ENCODE measurements at regions not wholly inside any gene's neighbourhood (a gene's known extent, or its start where the extent isn't known, plus 50 kb on each side); places are given as distances from the start of the nearest gene placed in this dataset.
"Not testable (repeated sequence)": the region's sequence is repeated elsewhere in the genome, so short reads cannot be mapped to it uniquely, and the experiment has no call there.

DNA sequence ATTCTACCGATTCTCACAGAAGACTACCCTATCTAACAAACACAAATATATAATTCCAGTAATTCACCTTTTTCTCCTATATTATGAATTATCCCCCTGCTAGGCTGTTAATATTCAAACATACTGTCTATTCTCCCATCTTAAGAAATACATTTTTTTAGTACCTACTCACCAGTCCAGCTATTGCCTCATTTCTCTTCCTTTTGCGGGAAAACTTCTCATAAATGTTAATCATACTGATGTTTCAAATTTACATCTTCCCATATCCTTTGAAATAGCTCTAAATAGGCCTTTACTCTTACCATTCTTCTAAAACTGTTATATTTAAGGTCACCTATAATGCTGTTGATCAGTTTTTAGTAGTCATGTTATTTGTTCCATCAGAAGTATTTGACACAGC lies 759.1 kb upstream of the SLIT2 start:
- DNase-seq (ENCODE audit: extremely low read depth, low read depth): no peak
- TF ChIP-seq, protein P1, sequence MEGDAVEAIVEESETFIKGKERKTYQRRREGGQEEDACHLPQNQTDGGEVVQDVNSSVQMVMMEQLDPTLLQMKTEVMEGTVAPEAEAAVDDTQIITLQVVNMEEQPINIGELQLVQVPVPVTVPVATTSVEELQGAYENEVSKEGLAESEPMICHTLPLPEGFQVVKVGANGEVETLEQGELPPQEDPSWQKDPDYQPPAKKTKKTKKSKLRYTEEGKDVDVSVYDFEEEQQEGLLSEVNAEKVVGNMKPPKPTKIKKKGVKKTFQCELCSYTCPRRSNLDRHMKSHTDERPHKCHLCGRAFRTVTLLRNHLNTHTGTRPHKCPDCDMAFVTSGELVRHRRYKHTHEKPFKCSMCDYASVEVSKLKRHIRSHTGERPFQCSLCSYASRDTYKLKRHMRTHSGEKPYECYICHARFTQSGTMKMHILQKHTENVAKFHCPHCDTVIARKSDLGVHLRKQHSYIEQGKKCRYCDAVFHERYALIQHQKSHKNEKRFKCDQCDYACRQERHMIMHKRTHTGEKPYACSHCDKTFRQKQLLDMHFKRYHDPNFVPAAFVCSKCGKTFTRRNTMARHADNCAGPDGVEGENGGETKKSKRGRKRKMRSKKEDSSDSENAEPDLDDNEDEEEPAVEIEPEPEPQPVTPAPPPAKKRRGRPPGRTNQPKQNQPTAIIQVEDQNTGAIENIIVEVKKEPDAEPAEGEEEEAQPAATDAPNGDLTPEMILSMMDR (IDR thresholded peaks at IDR 0.05; ENCODE audit: low read depth, low read length): no peak

DNA sequence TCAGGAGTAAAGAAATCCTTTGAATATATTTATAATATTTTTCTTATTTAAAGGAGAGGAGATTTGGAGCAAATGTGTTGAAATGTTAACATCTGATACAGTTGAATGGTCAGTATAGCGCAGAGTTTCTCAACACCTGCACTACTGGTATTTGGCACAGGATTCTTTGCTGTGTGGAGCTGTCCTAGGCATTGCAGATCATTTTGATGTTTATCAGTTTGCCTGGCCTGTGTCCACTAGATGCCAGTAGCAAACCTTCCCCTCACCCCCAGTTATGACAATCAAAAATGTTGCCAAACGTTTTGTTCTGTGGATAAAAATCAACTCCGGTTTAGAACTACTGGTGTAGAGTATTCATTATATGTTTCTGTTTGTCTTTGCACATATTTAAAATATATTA lies 765.3 kb upstream of the SLIT2 start:
- no peak for DNase-seq (ENCODE audit: extremely low read depth, low read depth)
- TF ChIP-seq, protein P1 (IDR thresholded peaks at IDR 0.05; ENCODE audit: low read depth, low read length): no peak

DNA sequence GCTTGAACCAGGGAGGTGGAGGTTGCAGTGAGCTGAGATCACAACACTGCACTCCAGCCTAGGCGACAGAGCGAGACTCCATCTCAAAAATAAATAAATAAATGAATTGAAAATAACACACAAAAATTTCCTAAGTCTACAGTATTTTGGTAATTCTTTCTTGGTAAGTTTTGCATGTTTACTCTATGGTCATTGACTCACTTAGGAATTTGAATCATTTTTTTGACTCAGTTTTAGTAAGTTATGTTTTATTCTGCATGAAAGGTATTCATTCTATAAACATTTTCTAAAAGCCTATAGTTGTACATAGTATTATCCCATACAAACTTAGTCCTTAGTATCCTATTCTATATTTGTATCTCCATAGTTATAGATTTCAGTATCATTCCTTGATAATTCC lies 772.9 kb upstream of the SLIT2 start:
- TF ChIP-seq, protein P1 (IDR thresholded peaks at IDR 0.05; ENCODE audit: low read depth, low read length): no peak
- no peak for DNase-seq (ENCODE audit: extremely low read depth, low read depth)

DNA sequence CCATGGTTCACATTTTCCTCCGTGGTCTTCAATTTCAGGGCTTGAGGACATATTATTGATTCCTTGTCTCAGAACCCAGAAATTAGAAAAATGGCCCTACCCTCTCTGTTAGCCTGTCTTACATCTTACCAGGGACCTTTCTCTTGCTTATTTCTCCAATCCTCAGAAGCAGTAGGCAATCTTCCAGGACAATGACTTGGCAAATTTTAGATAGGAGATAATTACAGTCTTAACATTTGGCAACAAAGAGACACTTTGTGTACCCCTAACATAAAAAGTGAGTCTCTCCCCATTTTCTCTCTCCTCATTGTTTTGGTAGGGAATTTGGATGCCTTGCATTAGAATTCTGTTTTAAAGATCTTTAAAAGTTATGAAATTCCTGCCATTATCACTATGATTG lies 778.1 kb upstream of the SLIT2 start:
- TF ChIP-seq, protein P1 (IDR thresholded peaks at IDR 0.05; ENCODE audit: low read depth, low read length): no peak

DNA sequence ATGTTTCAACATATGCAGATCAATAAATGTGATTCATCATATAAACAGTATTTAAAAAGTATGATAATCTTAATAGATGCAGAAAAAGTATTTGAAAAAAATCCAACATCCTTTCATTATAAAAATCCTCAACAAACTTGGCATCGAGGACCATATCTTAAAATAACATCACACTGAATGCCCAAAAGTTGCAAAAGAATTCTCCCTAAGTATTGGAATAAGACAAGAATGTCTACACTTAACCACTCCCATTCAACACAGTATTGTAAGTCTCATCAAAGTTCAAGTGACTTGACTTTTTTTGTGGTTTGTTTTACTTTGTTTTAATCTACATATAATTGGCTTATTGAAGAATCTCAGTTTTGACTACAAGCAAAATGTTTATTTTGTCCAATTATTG lies 779.0 kb upstream of the SLIT2 start:
- TF ChIP-seq, protein P1 (IDR thresholded peaks at IDR 0.05; ENCODE audit: low read depth, low read length): no peak
- no peak for DNase-seq (ENCODE audit: extremely low read depth, low read depth)

More for the DNA sequence above, 778.1 kb upstream of the SLIT2 start:
- no peak for DNase-seq (ENCODE audit: extremely low read depth, low read depth)

DNA sequence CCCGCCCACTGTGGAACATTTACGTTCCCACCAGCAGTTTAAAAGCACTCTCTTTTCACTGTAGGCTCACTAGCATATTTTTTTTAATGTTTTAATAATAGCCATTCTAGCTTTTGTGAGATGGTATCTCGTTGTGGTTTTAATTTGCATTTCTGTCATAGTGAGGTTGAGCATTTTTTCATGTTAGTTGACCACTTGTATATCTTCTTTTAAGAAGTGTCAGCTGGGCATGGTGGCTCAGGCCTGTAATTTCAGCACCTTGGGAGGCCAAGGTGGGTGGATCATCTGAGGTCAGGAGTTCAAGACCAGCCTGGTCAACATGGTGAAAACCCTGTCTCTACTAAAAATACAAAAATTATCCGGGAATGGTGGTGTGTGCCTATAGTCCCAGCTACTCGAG lies 781.7 kb upstream of the SLIT2 start:
- DNase-seq (ENCODE audit: extremely low read depth, low read depth): not testable (repeated sequence)

DNA sequence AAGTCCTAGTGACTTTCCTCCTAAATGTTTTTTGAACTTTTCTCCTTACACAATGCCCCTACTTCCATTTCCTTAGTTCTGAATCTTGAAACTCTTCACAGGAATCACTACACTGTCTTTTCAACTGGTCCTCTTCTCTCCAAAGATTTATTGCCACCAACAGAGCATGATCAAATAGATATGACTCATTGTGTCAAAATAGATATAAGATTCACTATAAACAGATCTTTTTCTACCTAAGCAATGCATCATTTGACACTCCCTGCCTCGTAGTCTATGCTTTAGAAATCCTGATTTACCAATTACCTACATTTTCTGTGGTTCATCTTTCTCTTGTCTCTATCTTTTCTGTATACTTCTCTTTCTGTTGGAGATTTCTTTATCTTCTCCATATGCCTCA lies 789.6 kb upstream of the SLIT2 start:
- TF ChIP-seq, protein P1 (IDR thresholded peaks at IDR 0.05; ENCODE audit: low read depth, low read length): no peak
- no peak for DNase-seq (ENCODE audit: extremely low read depth, low read depth)

DNA sequence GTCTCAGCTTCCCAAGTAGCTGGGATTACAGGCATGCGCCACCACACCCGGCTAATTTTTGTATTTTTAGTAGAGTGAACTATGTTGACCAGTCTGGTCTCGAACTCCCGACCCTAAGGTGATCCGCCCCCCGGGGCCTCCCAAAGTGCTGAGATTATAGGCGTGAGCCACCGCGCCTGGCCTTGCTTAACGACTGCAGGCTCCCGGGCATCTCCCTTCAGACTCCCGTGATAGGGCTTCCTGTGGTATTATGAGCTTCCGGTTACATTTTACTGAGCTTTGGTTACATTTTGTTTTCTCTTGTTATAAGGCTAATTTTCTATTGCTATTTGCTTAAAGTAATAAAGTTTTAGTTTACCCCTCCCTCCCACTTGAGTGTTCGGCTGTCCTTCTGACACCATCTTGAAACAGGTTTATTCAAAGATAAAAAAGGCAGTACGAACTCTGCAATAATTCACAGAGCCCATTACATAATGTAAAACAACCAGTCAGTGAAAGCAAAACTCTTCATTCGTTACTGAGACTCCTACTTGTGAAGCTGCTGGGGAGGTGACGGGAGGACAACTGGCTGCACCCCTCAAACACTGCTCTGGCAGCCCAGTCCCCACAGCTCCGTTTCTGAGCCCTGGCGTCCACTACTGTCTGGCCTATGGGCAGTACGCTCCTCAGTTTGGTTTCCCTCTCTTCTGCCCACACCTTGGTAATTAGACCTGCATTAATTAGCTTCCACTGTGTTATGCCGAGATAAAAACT lies 795.7 kb upstream of the SLIT2 start:
- no peak for DNase-seq (ENCODE audit: extremely low read depth, low read depth)
- TF ChIP-seq, protein P1 (IDR thresholded peaks at IDR 0.05; ENCODE audit: low read depth, low read length): no peak

Measured in AG09319 (cell line).